ENCODE measurements at regions not wholly inside any gene's neighbourhood (a gene's known extent, or its start where the extent isn't known, plus 50 kb on each side); places are given as distances from the start of the nearest gene placed in this dataset.

- Histone ChIP-seq H3K4me3 (no peak overlapping the region), H3K36me3 (ENCODE audit: insufficient read depth in 1 of 2, low read depth in 1 of 2) (no peaks in the 10 kb centered on the region), H3K27ac (no peak overlapping the region), H3K9me3 (no peaks in the 10 kb centered on the region), H3K27me3 (ENCODE audit: insufficient read depth in 3 of 3, low read length in 2 of 3) (no peaks in the 10 kb centered on the region), H3K4me1 (no peaks in the 10 kb centered on the region)
- intact Hi-C loops (cut with DNase I): no loop called here
- peak in 1 of 2 donors; percentile 13 for DNase-seq
- ATAC-seq: peak in 2 of 4 donors; percentile 35 to 64
- TF ChIP-seq CTCF (IDR thresholded peaks at IDR 0.05): no peak
- WGBS, 3 donors: 29 to 54% (median 44%) methylated on average over 3 of the region's 3 CpGs
Observed at GRCh38 chr10:57964351-57964750, 303.3 kb downstream of the IPMK start.

DNA sequence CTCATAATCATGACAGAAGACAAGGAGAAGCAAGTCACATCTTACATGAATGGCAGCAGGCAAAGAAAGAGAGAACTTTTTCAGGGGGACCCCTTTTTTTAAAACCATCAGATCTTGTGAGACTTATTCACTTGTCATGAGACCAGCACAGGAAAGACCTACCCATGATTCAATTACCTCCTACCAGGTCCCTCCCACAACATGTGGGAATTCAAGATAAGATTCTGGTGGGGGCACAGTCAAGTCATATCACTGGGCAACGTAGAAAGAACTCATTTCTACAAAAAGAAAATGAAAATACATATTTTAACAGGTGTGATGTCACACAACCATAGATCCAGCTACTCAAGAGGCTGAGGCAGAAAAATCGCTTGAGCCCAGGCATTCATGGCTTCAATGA is 304.1 kb downstream of the IPMK start:
- H3K36me3 ChIP-seq (ENCODE audit: insufficient read depth in 1 of 2, low read depth in 1 of 2): no peaks in the 10 kb centered on the region
- DNase-seq (no peak), ATAC-seq (no peak)
- no peak overlapping the region for H3K4me3 ChIP-seq
- H3K4me1 ChIP-seq: no peaks in the 10 kb centered on the region
- 47 to 80% (median 66%) methylated on average over 2 of the region's 2 CpGs for WGBS, 3 donors
- intact Hi-C loops (cut with DNase I): no loop called here
- no peaks in the 10 kb centered on the region for H3K27me3 ChIP-seq (ENCODE audit: insufficient read depth in 3 of 3, low read length in 2 of 3)
- no peak for TF ChIP-seq CTCF (IDR thresholded peaks at IDR 0.05)
- H3K27ac ChIP-seq: no peak overlapping the region
- H3K9me3 ChIP-seq: no peaks in the 10 kb centered on the region

DNA sequence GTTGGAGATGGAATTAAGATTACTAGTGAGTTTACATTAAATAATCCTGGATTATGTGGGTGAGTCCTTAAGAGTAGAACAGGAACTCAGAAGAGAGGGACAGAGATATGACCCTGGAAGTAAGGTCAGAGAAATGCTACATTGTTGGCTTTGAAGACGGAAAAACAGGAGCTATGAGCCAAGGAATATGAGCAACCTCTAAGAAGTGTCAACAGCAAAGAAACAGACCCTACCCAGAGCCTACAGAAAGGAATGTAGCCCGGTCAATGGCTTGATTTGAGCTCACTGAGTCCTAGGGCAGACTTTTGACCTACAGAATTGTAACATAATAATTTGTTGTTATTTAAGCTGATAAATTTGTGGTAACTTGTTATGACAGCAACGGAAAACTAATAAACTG is 304.9 kb downstream of the IPMK start:
- H3K36me3 ChIP-seq (ENCODE audit: insufficient read depth in 1 of 2, low read depth in 1 of 2): no peaks in the 10 kb centered on the region
- no peaks in the 10 kb centered on the region for H3K27me3 ChIP-seq (ENCODE audit: insufficient read depth in 3 of 3, low read length in 2 of 3)
- no peak for TF ChIP-seq CTCF (IDR thresholded peaks at IDR 0.05)
- ATAC-seq (no peak), DNase-seq (no peak)
- intact Hi-C loops (cut with DNase I): no loop called here
- H3K4me1 ChIP-seq: no peaks in the 10 kb centered on the region
- H3K27ac ChIP-seq: no peak overlapping the region
- H3K4me3 ChIP-seq: no peak overlapping the region
- WGBS, 3 donors: 67 to 80% (median 69%) methylated on average over 3 of the region's 3 CpGs
- no peaks in the 10 kb centered on the region for H3K9me3 ChIP-seq

GRCh38 chr10:57961487-57961886 is 306.2 kb downstream of the IPMK start:
- 73 to 81% (median 77%) methylated on average over 2 of the region's 2 CpGs for WGBS, 3 donors
- no peak overlapping the region for H3K27ac ChIP-seq
- no peak for ATAC-seq
- H3K27me3 ChIP-seq (ENCODE audit: insufficient read depth in 3 of 3, low read length in 2 of 3): no peaks in the 10 kb centered on the region
- TF ChIP-seq CTCF (IDR thresholded peaks at IDR 0.05): no peak
- no peaks in the 10 kb centered on the region for H3K36me3 ChIP-seq (ENCODE audit: insufficient read depth in 1 of 2, low read depth in 1 of 2)
- no peaks in the 10 kb centered on the region for H3K9me3 ChIP-seq
- intact Hi-C loops (cut with DNase I): no loop called here
- no peaks in the 10 kb centered on the region for H3K4me1 ChIP-seq
- H3K4me3 ChIP-seq: no peak overlapping the region
- DNase-seq: no peak

DNA sequence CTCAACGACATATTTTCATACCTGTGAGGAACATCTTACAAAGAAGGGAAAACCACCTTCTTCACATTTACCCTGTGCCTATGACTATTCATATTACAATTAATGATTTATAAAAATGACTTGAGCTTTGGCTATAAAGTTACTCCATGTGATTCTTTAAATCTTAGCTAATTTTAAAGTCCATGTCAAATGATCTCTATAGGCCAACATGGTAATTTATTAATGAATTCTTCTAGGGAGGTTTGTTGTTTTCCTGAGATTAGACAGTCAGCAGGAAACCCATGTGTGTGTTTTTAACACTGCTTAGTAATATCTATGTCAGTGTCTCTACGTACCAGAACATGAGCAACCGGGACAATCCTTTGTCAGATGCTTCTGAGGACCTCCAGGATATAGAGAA is 307.3 kb downstream of the IPMK start:
- no peaks in the 10 kb centered on the region for H3K4me1 ChIP-seq
- DNase-seq: no peak
- no peak overlapping the region for H3K27ac ChIP-seq
- no peak for TF ChIP-seq CTCF (IDR thresholded peaks at IDR 0.05)
- H3K27me3 ChIP-seq (ENCODE audit: insufficient read depth in 3 of 3, low read length in 2 of 3): no peaks in the 10 kb centered on the region
- intact Hi-C loops (cut with DNase I): no loop called here
- WGBS, 3 donors: 44 to 55% (median 50%) methylated on average over 3 of the region's 3 CpGs
- H3K4me3 ChIP-seq: no peak overlapping the region
- no peak for ATAC-seq
- H3K9me3 ChIP-seq: no peaks in the 10 kb centered on the region
- H3K36me3 ChIP-seq (ENCODE audit: insufficient read depth in 1 of 2, low read depth in 1 of 2): no peaks in the 10 kb centered on the region
